Astrocyte of the spinal cord (primary cell): ENCODE measurements at regions not wholly inside any gene's neighbourhood (a gene's known extent, or its start where the extent isn't known, plus 50 kb on each side); places are given as distances from the start of the nearest gene placed in this dataset.

Experiments used
- DNase-seq: peaks from one replicate; pipeline ENCODE4 v3.0.0; 2011; ENCODE audit warnings: low read depth, low spot score
- H3K4me3 ChIP-seq: 2 replicates; pipeline ENCODE4 v1.5.1; 2011; ENCODE audit warnings: low read depth, mild to moderate bottlenecking, low read length, moderate library complexity
- in situ Hi-C: cut with HindIII; loops from 2 replicates; pipeline ENCODE4 v1.10.0; 2017; ENCODE audit warnings: low sequenced_read_pairs
- TF ChIP-seq, protein P1 (sequence below): IDR thresholded peaks from 2 replicates; pipeline ENCODE4 v1.5.1; 2012; ENCODE audit warnings: low read depth, mild to moderate bottlenecking, low read length, inconsistent platforms

DNA sequence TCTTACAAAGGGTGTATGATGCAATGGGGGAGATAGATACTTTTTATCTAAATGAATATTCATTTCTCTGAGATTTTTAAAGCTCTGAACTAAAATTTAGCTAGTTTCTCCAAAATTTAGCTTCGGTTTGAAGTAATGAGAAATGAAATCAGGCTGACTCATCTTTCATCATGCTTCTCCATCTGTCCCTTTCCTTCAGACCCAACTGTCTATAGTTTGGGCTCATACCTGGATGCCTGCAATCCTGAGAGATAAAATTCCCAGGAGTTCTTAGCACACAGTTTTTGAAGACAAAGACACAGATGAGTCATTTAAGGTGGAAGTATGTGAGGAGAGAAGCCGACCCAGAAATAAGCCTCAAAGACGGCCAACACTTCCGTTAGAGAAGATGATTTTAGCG, 336.4 kb upstream of the CDH20 start:
- in situ Hi-C loops: no loop called here
- no peak for DNase-seq
- no peak overlapping the region for H3K4me3 ChIP-seq
- TF ChIP-seq, protein P1, sequence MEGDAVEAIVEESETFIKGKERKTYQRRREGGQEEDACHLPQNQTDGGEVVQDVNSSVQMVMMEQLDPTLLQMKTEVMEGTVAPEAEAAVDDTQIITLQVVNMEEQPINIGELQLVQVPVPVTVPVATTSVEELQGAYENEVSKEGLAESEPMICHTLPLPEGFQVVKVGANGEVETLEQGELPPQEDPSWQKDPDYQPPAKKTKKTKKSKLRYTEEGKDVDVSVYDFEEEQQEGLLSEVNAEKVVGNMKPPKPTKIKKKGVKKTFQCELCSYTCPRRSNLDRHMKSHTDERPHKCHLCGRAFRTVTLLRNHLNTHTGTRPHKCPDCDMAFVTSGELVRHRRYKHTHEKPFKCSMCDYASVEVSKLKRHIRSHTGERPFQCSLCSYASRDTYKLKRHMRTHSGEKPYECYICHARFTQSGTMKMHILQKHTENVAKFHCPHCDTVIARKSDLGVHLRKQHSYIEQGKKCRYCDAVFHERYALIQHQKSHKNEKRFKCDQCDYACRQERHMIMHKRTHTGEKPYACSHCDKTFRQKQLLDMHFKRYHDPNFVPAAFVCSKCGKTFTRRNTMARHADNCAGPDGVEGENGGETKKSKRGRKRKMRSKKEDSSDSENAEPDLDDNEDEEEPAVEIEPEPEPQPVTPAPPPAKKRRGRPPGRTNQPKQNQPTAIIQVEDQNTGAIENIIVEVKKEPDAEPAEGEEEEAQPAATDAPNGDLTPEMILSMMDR: no peak

DNA sequence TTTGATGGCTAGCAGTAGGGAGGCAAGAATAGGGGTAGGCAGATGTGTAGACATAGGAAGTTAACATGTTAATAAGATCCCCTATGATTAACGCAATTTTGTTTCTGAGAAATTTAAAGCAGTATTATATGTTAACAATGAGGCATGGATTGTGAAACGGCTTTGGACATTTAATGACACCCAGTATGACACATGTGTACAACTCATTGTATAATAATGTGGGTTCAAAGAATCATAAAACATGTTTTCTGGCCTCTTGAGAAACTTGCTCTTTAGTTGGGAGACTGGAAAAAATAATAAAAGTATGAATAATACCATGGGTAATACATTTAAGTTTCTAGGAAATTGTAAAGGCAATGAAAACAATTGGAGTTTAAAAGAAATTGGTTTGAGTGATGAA, 332.1 kb upstream of the CDH20 start:
- TF ChIP-seq, protein P1: no peak
- no peak overlapping the region for H3K4me3 ChIP-seq
- no peak for DNase-seq
- in situ Hi-C loops: no loop called here

DNA sequence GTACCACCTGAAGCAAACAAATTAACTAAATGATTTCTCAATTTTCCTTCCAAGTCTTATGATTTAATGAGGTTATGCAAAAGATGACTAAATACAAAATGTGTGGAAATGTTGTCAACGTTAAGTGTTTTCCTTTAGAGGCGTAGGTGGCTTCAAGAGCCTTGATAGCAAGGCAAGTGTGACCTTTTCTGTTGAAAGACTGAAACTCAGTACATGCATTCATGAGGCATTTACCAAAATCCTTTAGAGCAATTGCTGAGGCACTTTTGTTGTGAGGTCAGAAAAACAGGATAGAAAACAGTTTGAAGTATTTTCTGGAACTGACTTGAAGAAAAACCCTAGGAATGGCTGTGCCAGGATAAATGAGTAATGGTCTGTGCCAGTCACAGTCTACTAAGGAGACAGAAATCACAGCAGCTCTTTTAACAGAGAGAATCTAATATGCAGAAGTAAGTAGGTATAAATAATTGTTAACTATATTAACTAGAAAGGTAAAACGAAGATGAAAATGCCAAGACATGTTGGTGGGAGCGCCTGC, 326.5 kb upstream of the CDH20 start:
- in situ Hi-C loops: no loop called here
- no peak overlapping the region for H3K4me3 ChIP-seq
- TF ChIP-seq, protein P1: no peak
- DNase-seq: no peak

GRCh38 chr18:61019338-61020301, 313.6 kb upstream of the CDH20 start:
- TF ChIP-seq, protein P1: no peak
- in situ Hi-C loops: no loop called here

DNA sequence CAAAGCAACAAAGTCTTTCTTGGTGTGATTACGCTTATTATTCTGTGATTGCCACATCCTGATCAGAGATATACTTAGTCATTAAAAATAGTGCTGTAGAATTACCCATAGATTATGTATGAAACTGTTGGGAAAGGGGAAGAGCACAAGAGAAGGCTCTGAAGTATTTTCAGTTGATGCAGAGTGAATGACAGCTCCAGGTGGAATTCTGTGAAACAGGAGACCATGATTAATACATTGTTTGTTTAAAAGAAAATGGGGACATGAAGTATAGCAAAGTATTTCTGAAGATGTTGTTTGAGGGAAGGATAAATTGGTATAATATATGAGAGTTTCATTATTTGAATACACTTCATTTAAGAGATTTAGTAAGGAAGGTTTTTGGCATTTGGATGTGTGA, 307.6 kb upstream of the CDH20 start:
- H3K4me3 ChIP-seq: no peak overlapping the region
- TF ChIP-seq, protein P1: no peak
- in situ Hi-C loops: no loop called here
- no peak for DNase-seq

More at GRCh38 chr18:61019338-61020301, 313.6 kb upstream of the CDH20 start:
- no peak overlapping the region for H3K4me3 ChIP-seq
- no peak for DNase-seq

DNA sequence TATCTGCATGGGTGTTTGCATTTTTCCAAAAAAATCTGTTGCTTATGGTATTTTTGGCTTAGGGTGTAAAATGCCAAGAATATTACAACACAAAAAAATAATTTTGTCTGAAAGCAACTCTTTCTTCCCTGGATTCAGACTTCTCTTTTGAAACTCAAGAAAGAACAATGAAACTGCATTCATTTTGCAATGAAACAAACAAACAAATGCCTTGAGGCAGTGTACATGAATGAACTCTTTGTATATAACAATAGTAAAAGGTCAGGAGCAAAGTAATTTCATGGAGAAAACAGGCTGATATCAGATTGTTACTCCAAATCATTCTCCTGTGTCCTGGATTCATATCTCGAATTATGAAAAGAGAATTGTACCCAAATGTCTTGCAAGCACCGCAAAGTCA, 301.6 kb upstream of the CDH20 start:
- TF ChIP-seq, protein P1: no peak
- in situ Hi-C loops: no loop called here
- no peak for DNase-seq
- H3K4me3 ChIP-seq: no peak overlapping the region
